Mucosa of descending colon (tissue), 3 donors: ENCODE measurements at regions not wholly inside any gene's neighbourhood (a gene's known extent, or its start where the extent isn't known, plus 50 kb on each side); places are given as distances from the start of the nearest gene placed in this dataset.

Experiments
- ATAC-seq: fragments of 200-7000 bp; cut with Tn5 transposase; one replicate; pipeline ENCODE4 v1.9.1; 2020; ENCODE audit warnings: mild to moderate bottlenecking, moderate library complexity
- DNase-seq, 3 donors: peaks; one replicate each; pipeline ENCODE4 v3.0.0-alpha.2; 2020
- H3K36me3 ChIP-seq: fragments of 200-600 bp; one replicate; pipeline ENCODE4 v1.8.0; 2021; ENCODE audit warnings: low read depth, mild to moderate bottlenecking
- H3K4me1 ChIP-seq: fragments of 200-600 bp; one replicate; pipeline ENCODE4 v1.8.0; 2021; ENCODE audit warnings: low read depth, mild to moderate bottlenecking
- H3K4me3 ChIP-seq: fragments of 200-600 bp; one replicate; pipeline ENCODE4 v1.8.0; 2021; ENCODE audit warnings: mild to moderate bottlenecking
- H3K9me3 ChIP-seq: fragments of 200-600 bp; one replicate; pipeline ENCODE4 v1.8.0; 2021; ENCODE audit warnings: mild to moderate bottlenecking
- intact Hi-C, 2 donors: fragments of 100-400 bp; cut with DNase I in 1 of 2; cut with micrococcal nuclease in 1 of 2; formaldehyde crosslinking; loops; one replicate each; pipeline versions ENCODE4 v1.11.0 to v1.11.1; 2022; cut with DNase I, micrococcal nuclease
- TF ChIP-seq, protein P1 (sequence below): fragments of 200-600 bp; IDR thresholded peaks from one replicate; pipeline ENCODE4 v1.8.0; 2022; ENCODE audit warnings: antibody characterized with exemption, mild to moderate bottlenecking
- donor health status: DM: no; HTN: no; CAD: no; lungs with moderate emphysema.
- donor health status: DM: no; HTN: no; CAD: no.
- donor health status: DM: no; HTN: yes; CAD: no.

GRCh38 chr1:23615423-23615822, 56.1 kb upstream of the ID3 start:
- H3K4me1 ChIP-seq, result peaks cover 6% of the 10 kb centered on the region
- intact Hi-C loops, result no loop called here
- H3K9me3 ChIP-seq, result no peaks in the 10 kb centered on the region
- no peaks in the 10 kb centered on the region for H3K36me3 ChIP-seq
- DNase-seq (no peak), ATAC-seq (no peak)
- TF ChIP-seq, protein P1, sequence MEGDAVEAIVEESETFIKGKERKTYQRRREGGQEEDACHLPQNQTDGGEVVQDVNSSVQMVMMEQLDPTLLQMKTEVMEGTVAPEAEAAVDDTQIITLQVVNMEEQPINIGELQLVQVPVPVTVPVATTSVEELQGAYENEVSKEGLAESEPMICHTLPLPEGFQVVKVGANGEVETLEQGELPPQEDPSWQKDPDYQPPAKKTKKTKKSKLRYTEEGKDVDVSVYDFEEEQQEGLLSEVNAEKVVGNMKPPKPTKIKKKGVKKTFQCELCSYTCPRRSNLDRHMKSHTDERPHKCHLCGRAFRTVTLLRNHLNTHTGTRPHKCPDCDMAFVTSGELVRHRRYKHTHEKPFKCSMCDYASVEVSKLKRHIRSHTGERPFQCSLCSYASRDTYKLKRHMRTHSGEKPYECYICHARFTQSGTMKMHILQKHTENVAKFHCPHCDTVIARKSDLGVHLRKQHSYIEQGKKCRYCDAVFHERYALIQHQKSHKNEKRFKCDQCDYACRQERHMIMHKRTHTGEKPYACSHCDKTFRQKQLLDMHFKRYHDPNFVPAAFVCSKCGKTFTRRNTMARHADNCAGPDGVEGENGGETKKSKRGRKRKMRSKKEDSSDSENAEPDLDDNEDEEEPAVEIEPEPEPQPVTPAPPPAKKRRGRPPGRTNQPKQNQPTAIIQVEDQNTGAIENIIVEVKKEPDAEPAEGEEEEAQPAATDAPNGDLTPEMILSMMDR, result no peak
- no peak overlapping the region for H3K4me3 ChIP-seq

DNA sequence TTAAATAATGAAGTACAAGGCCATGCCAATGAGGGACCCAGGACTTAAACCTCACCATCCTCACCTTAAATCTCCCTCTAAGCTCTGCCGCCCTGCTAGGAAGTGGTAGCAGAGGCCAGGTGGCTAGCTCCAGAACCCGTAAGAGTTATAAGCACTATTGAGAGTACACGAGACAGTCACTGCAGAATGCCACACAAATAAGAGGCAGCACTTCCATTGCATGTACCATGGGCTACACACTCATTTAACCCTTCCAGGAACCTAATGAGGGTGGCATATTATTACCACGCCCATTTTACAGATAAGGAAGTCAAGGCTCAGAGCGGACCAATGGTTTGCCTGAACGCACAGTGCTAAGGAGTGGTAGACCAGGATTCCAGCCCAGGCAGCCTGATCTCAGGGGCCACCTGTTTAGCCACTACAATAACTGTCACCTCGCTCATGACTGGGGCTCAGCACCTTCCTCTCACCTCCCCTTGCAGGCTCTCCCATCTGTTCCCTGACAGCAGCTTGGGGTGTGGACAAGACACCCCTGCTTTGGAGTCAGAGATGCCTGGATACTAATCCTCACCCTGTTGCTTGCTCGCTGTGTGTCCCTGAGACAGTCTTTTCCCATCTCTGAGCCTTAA, 54.8 kb upstream of the ID3 start:
- H3K4me1 ChIP-seq, result peaks cover 2% of the 10 kb centered on the region
- intact Hi-C loops, result no loop called here
- no peaks in the 10 kb centered on the region for H3K36me3 ChIP-seq
- no peak overlapping the region for H3K4me3 ChIP-seq
- no peaks in the 10 kb centered on the region for H3K9me3 ChIP-seq
- no peak for ATAC-seq
- DNase-seq, result peak in 1 of 3 donors; percentile 10
- TF ChIP-seq, protein P1, result no peak

GRCh38 chr1:23613191-23614031, 54.1 kb upstream of the ID3 start:
- TF ChIP-seq, protein P1, result no peak
- Histone ChIP-seq H3K9me3 (no peaks in the 10 kb centered on the region), H3K4me1 (peaks cover 2% of the 10 kb centered on the region), H3K36me3 (no peaks in the 10 kb centered on the region), H3K4me3 (no peak overlapping the region)
- ATAC-seq (peak; percentile 57), DNase-seq (peak in 2 of 3 donors; percentile 47 to 76)
- intact Hi-C loops, result no loop called here

GRCh38 chr1:23611601-23612327, 52.5 kb upstream of the ID3 start:
- peak in 1 of 3 donors; percentile 25 for DNase-seq
- H3K4me1 ChIP-seq, result peaks cover 2% of the 10 kb centered on the region
- ATAC-seq, result peak; percentile 60
- TF ChIP-seq, protein P1, result no peak
- intact Hi-C loops, result no loop called here
- no peak overlapping the region for H3K4me3 ChIP-seq
- H3K9me3 ChIP-seq, result no peaks in the 10 kb centered on the region
- H3K36me3 ChIP-seq, result no peaks in the 10 kb centered on the region

- Histone ChIP-seq H3K4me1 (peaks cover 2% of the 10 kb centered on the region), H3K4me3 (no peak overlapping the region), H3K36me3 (no peaks in the 10 kb centered on the region), H3K9me3 (no peaks in the 10 kb centered on the region)
- TF ChIP-seq, protein P1, result no peak
- DNase-seq (no peak), ATAC-seq (no peak)
- intact Hi-C loops, result no loop called here
Measured at GRCh38 chr1:23610677-23611076, 51.4 kb upstream of the ID3 start.
